SK-N-MC (cell line): ENCODE measurements at regions not wholly inside any gene's neighbourhood (a gene's known extent, or its start where the extent isn't known, plus 50 kb on each side); places are given as distances from the start of the nearest gene placed in this dataset.

Experiments
- EZH2 ChIP-seq: fragments of 200-600 bp; sonication (generic); IDR thresholded peaks from one replicate; pipeline ENCODE4 v1.6.1; 2017; ENCODE audit warnings: antibody characterized with exemption
- POLR2AphosphoS5 ChIP-seq: IDR thresholded peaks from 2 replicates; pipeline ENCODE4 v1.6.1; 2012; ENCODE audit warnings: mild to moderate bottlenecking, low read depth, low read length, borderline replicate concordance

DNA sequence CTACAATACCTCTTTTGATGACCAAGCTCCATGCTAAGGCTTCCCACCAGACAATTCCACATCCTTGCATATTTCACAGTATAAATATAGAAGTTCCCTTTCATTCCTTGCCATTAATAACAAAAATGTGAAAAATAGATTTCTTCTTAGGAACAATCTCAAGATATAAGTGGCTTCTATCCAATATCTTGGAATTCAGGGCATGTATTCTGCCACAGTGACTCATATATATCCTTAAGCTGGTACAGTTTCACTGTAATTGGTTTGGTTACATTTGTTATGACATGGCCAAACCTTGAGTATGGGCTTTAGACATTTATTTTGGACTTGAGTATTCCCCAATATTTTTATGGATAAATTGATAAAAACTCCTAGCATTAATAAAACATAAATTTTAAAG lies 181.7 kb upstream of the DDX53 start:
- TF ChIP-seq EZH2 (no peak), POLR2AphosphoS5 (no peak)
